ENCODE measurements at regions not wholly inside any gene's neighbourhood (a gene's known extent, or its start where the extent isn't known, plus 50 kb on each side); places are given as distances from the start of the nearest gene placed in this dataset.

GRCh38 chr4:43690116-43690515, 758.5 kb downstream of the KCTD8 start:
- TF ChIP-seq CTCF (conservative IDR thresholded peaks at IDR 0.05; ENCODE audit: low read depth): no peak
- CTCF ChIA-PET: no interaction called here
- no peak for DNase-seq (ENCODE audit: low spot score)
- no peak overlapping the region for H3K27ac ChIP-seq
- POLR2A ChIA-PET (ENCODE audit: low non-redundant PET): no interaction called here

- DNase-seq (ENCODE audit: low spot score): no peak
- TF ChIP-seq CTCF (conservative IDR thresholded peaks at IDR 0.05; ENCODE audit: low read depth): no peak
- no peak overlapping the region for H3K27ac ChIP-seq
- POLR2A ChIA-PET (ENCODE audit: low non-redundant PET): no interaction called here
- CTCF ChIA-PET: interaction anchor here (0.6 kb wide), 1 partner anchor 20 kb away, joined by 4 read pairs; no protein-coding TSS in a partner anchor
These were observed 754.7 kb downstream of the KCTD8 start for GRCh38 chr4:43693876-43694275.

GRCh38 chr4:43709443-43709842, 739.2 kb downstream of the KCTD8 start:
- no peak for DNase-seq (ENCODE audit: low spot score)
- no peak for TF ChIP-seq CTCF (conservative IDR thresholded peaks at IDR 0.05; ENCODE audit: low read depth)
- H3K27ac ChIP-seq: no peak overlapping the region
- ChIA-PET POLR2A (ENCODE audit: low non-redundant PET) (no interaction called here), CTCF (no interaction called here)

- no peak for TF ChIP-seq CTCF (conservative IDR thresholded peaks at IDR 0.05; ENCODE audit: low read depth)
- CTCF ChIA-PET: interaction anchor here (0.7 kb wide), 1 partner anchor 276 kb away, joined by 3 read pairs; no protein-coding TSS in a partner anchor
- no peak overlapping the region for H3K27ac ChIP-seq
- no peak for DNase-seq (ENCODE audit: low spot score)
- POLR2A ChIA-PET (ENCODE audit: low non-redundant PET): no interaction called here
These were observed 731.8 kb downstream of the KCTD8 start for GRCh38 chr4:43716721-43717395.

GRCh38 chr4:43718369-43718768, 730.2 kb downstream of the KCTD8 start:
- ChIA-PET POLR2A (ENCODE audit: low non-redundant PET) (no interaction called here), CTCF (no interaction called here)

GRCh38 chr4:43732829-43733426, 715.7 kb downstream of the KCTD8 start:
- POLR2A ChIA-PET (ENCODE audit: low non-redundant PET): no interaction called here
- H3K27ac ChIP-seq: no peak overlapping the region
- DNase-seq (ENCODE audit: low spot score): no peak
- no peak for TF ChIP-seq CTCF (conservative IDR thresholded peaks at IDR 0.05; ENCODE audit: low read depth)
- CTCF ChIA-PET: interaction anchor here (0.6 kb wide), 1 partner anchor 42 kb away, joined by 3 read pairs; no protein-coding TSS in a partner anchor

More at GRCh38 chr4:43718369-43718768, 730.2 kb downstream of the KCTD8 start:
- no peak overlapping the region for H3K27ac ChIP-seq
- no peak for DNase-seq (ENCODE audit: low spot score)
- TF ChIP-seq CTCF (conservative IDR thresholded peaks at IDR 0.05; ENCODE audit: low read depth): no peak
